ENCODE measurements at regions not wholly inside any gene's neighbourhood (a gene's known extent, or its start where the extent isn't known, plus 50 kb on each side); places are given as distances from the start of the nearest gene placed in this dataset.

- TF ChIP-seq CTCF (optimal IDR thresholded peaks at IDR 0.05 in 1 of 3, IDR thresholded peaks at IDR 0.05 in 1 of 3, conservative IDR thresholded peaks at IDR 0.05 in 1 of 3; ENCODE audit: extremely low read depth in 1 of 3, insufficient read depth in 2 of 3, low read length in 3 of 3) (no peak), EZH2 (IDR thresholded peaks at IDR 0.05; ENCODE audit: low read length) (no peak)
Measured at GRCh38 chr7:131130324-131130723, 197.4 kb upstream of the MKLN1 start.

All from keratinocyte (primary cell).